SHP77 treated with DMSO at 0.1 percent for 48 hours (cell line): ENCODE measurements at regions not wholly inside any gene's neighbourhood (a gene's known extent, or its start where the extent isn't known, plus 50 kb on each side); places are given as distances from the start of the nearest gene placed in this dataset.

Experiments
- DNase-seq: peaks from one replicate; lab custom pipeline; 2025; lab: John Stamatoyannopoulos, UW

- no peak for DNase-seq
These were observed 581.2 kb upstream of the ZNF608 start for GRCh38 chr5:125327676-125328075.

GRCh38 chr5:125331987-125332598 is 585.7 kb upstream of the ZNF608 start:
- DNase-seq, result no peak

- DNase-seq, result no peak
These were observed 587.0 kb upstream of the ZNF608 start for GRCh38 chr5:125333416-125333815.

- no peak for DNase-seq
These were observed 590.0 kb upstream of the ZNF608 start for GRCh38 chr5:125336401-125336800.

- peak; percentile 47 for DNase-seq
These were observed 590.9 kb upstream of the ZNF608 start for GRCh38 chr5:125337294-125337693.

- no peak for DNase-seq
These were observed 592.2 kb upstream of the ZNF608 start for GRCh38 chr5:125338440-125339174.

- no peak for DNase-seq
These were observed 595.0 kb upstream of the ZNF608 start for GRCh38 chr5:125341436-125341835.

GRCh38 chr5:125343015-125343414 is 596.6 kb upstream of the ZNF608 start:
- DNase-seq, result no peak

GRCh38 chr5:125346316-125346715 is 599.9 kb upstream of the ZNF608 start:
- no peak for DNase-seq

GRCh38 chr5:125348221-125348692 is 601.8 kb upstream of the ZNF608 start:
- DNase-seq, result no peak

GRCh38 chr5:125348936-125349831 is 602.7 kb upstream of the ZNF608 start:
- DNase-seq, result no peak

GRCh38 chr5:125357660-125358059 is 611.2 kb upstream of the ZNF608 start:
- DNase-seq, result no peak

- no peak for DNase-seq
These were observed 619.3 kb upstream of the ZNF608 start for GRCh38 chr5:125365747-125366146.

- no peak for DNase-seq
These were observed 621.3 kb upstream of the ZNF608 start for GRCh38 chr5:125367702-125368101.

- DNase-seq, result no peak
These were observed 624.2 kb upstream of the ZNF608 start for GRCh38 chr5:125370461-125371205.

GRCh38 chr5:125372694-125373631 is 626.5 kb upstream of the ZNF608 start:
- DNase-seq, result peak; percentile 55

GRCh38 chr5:125375143-125375542 is 628.7 kb upstream of the ZNF608 start:
- DNase-seq, result no peak

- DNase-seq, result no peak
These were observed 629.7 kb upstream of the ZNF608 start for GRCh38 chr5:125376059-125376641.

GRCh38 chr5:125377141-125377540 is 630.7 kb upstream of the ZNF608 start:
- DNase-seq, result no peak

- DNase-seq, result no peak
These were observed 634.9 kb upstream of the ZNF608 start for GRCh38 chr5:125381290-125381689.
